GM12874 (cell line): ENCODE measurements at regions not wholly inside any gene's neighbourhood (a gene's known extent, or its start where the extent isn't known, plus 50 kb on each side); places are given as distances from the start of the nearest gene placed in this dataset.

ENCODE experiments used
- CTCF ChIP-seq: IDR thresholded peaks from 2 replicates; pipeline ENCODE4 v1.5.1; 2011; ENCODE audit warnings: low read depth, mild to moderate bottlenecking, control low read depth, low read length, moderate library complexity; ENCODE audit not compliant: insufficient read depth

GRCh38 chr11:109756521-109756920 lies 334.5 kb downstream of the C11orf87 start:
- no peak for TF ChIP-seq CTCF

GRCh38 chr11:109756951-109757350 lies 335.0 kb downstream of the C11orf87 start:
- no peak for TF ChIP-seq CTCF

GRCh38 chr11:109762546-109762945 lies 330.6 kb upstream of the ZC3H12C start:
- TF ChIP-seq CTCF = no peak

GRCh38 chr11:109765709-109766311 lies 327.4 kb upstream of the ZC3H12C start:
- no peak for TF ChIP-seq CTCF

- TF ChIP-seq CTCF = no peak
These were observed 323.3 kb upstream of the ZC3H12C start for GRCh38 chr11:109769858-109770257.

- TF ChIP-seq CTCF = no peak
These were observed 322.9 kb upstream of the ZC3H12C start for GRCh38 chr11:109770323-109770722.

GRCh38 chr11:109772892-109773291 lies 320.3 kb upstream of the ZC3H12C start:
- TF ChIP-seq CTCF = no peak

- no peak for TF ChIP-seq CTCF
These were observed 317.5 kb upstream of the ZC3H12C start for GRCh38 chr11:109775686-109776085.
